GM10248 (cell line): ENCODE measurements at regions not wholly inside any gene's neighbourhood (a gene's known extent, or its start where the extent isn't known, plus 50 kb on each side); places are given as distances from the start of the nearest gene placed in this dataset.
"Not testable (repeated sequence)": the region's sequence is repeated elsewhere in the genome, so short reads cannot be mapped to it uniquely, and the experiment has no call there.

Source experiments
- CTCF ChIA-PET: fragments of 300-600 bp; sonication (Branson Sonifier 250); formaldehyde crosslinking; extraction: SDS; loops from one replicate; lab custom pipeline; 2021; ENCODE audit warnings: antibody characterized with exemption; lab: Yijun Ruan, JAX
- POLR2A ChIA-PET: fragments of 350-650 bp; sonication (Branson Sonifier 250); formaldehyde crosslinking; extraction: SDS; loops from one replicate; lab custom pipeline; 2020; ENCODE audit warnings: antibody characterized with exemption; lab: Yijun Ruan, JAX
- DNase-seq: peaks from one replicate; pipeline ENCODE4 v3.0.0; 2012; ENCODE audit errors: extremely low spot score
- TF ChIP-seq, protein P1 (sequence below): IDR thresholded peaks from 2 replicates; pipeline ENCODE4 v1.5.1; 2012; ENCODE audit warnings: mild to moderate bottlenecking, low read depth; ENCODE audit errors: extremely low read depth, missing control alignments, control extremely low read depth

DNA sequence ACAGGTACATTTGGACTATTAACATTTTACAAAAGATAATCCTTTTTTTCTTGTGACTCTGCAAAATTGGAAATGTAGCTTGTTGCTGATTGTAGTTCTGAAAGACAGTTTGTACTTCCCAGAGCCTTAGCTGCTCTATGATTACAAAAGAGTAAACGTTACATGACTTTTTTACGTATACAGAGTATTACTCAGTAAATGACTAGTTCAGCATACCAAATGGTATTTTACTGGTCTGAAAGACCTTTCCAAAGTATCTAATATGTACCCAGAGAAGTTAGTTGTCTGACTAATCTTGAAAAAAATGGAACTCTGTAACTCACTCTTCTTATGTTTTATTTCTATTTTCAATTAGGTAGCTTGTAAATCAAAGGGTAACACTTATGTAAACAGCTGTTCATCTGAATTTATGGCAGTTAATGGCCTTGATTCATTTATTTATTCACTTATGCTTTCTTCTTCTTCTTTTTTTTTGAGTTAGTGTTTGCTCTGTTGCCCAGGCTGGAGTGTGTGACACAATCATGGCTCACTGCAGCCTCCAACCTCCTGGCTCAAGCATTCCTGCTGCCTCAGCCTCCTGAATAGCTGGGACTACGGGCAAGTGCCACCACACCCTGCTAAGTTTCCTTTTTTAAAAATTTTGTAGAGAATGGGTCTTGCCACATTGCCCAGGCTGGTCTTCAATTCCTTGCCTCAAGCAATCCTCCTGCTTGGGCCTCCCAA lies 151.7 kb downstream of the C3orf38 start:
- TF ChIP-seq, protein P1, sequence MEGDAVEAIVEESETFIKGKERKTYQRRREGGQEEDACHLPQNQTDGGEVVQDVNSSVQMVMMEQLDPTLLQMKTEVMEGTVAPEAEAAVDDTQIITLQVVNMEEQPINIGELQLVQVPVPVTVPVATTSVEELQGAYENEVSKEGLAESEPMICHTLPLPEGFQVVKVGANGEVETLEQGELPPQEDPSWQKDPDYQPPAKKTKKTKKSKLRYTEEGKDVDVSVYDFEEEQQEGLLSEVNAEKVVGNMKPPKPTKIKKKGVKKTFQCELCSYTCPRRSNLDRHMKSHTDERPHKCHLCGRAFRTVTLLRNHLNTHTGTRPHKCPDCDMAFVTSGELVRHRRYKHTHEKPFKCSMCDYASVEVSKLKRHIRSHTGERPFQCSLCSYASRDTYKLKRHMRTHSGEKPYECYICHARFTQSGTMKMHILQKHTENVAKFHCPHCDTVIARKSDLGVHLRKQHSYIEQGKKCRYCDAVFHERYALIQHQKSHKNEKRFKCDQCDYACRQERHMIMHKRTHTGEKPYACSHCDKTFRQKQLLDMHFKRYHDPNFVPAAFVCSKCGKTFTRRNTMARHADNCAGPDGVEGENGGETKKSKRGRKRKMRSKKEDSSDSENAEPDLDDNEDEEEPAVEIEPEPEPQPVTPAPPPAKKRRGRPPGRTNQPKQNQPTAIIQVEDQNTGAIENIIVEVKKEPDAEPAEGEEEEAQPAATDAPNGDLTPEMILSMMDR, result no peak
- ChIA-PET CTCF (interaction anchor here (1.1 to 1.2 kb wide), 2 partner anchors 18 to 26 kb away, joined by 3 to 4 read pairs; no protein-coding TSS in a partner anchor), POLR2A (no interaction called here)
- DNase-seq, result no peak

DNA sequence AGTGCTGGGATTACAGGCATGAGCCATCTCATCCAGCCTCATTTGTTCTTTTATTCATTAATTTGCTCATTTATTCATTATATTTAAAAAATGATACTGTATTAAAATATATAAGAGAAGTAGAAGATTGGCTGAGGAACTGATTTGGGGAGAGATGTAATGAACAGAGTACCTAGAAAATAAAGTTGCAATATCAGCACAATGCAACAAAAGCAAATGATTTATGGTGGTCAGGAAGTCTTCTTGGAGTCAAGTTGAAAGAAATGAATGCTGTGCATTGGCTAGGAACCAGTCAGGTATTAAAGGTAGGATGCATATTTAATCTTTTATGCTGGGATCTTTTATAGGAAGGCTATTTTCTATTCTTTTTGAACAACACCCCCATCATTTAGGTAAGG lies 152.2 kb downstream of the C3orf38 start:
- DNase-seq, result no peak
- TF ChIP-seq, protein P1, result no peak
- ChIA-PET CTCF (interaction anchor here (1.2 kb wide), 1 partner anchor 18 kb away, joined by 3 read pairs; no protein-coding TSS in a partner anchor), POLR2A (no interaction called here)

DNA sequence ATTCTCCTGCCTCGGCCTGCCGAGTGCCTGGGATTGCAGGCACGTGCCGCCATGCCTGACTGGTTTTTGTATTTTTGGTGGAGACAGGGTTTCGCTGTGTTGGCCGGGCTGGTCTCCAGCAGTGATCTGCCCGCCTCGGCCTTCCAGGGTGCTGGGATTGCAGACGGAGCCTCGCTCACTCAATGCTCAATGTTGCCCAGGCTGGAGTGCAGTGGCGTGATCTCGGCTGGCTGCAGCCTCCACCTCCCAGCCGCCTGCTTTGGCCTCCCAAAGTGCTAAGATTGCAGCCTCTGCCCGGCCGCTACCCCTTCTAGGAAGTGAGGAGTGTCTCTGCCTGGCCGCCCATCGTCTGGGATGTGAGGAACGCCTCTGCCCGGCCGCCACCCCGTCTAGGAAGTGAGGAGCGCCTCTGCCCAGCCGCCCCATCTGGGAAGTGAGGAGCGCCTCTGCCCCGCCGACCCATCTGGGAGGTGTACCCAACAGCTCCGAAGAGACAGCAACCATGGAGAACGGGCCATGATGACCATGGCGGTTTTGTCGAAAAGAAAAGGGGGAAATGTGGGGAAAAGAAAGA lies 153.7 kb downstream of the C3orf38 start:
- POLR2A ChIA-PET, CTCF ChIA-PET: not testable (repeated sequence)

DNA sequence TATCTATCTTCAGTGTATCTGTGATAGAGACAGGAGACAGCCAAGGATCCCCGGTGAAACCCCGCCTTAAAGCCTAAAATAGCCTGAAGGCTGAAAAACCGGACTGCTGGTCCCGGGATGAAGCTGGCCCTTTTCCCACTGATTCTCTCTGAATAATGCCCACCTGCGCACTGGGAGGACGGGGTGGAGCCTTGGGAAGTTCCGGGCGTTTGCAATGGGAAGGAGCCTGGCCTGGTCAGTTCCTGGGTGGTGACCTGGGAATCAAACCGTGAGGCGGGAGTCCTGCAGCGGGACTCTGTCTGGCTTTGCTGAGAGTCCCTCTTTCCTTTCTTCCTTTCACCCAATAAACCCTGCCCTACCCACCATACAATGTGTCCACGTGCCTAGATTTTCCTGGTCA lies 157.9 kb downstream of the C3orf38 start:
- TF ChIP-seq, protein P1, result no peak
- DNase-seq, result no peak
- ChIA-PET CTCF (no interaction called here), POLR2A (no interaction called here)

More for the DNA sequence above, 153.7 kb downstream of the C3orf38 start:
- DNase-seq, result not testable (repeated sequence)

DNA sequence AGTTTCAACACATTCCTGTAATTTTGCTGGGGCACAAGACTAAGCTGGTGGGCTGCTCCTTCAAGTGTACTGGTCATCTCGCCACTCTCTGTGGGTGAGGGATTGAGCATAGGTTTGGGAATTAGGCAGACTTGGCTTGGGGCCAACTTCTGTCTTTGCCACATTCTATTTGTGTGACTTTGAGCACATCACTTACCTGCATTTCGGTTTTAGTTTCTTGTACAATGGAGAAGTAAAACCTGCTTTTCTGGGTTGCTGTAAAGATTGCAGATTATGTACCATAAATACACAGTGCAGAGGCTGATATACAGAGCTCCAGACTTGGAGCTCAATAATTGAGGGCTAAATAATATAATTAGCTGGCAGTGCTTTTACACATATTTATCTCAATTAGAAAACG lies 162.1 kb downstream of the C3orf38 start:
- ChIA-PET CTCF (interaction anchor here (1.6 kb wide), 1 partner anchor 92 kb away, joined by 3 read pairs; no protein-coding TSS in a partner anchor), POLR2A (no interaction called here)
- no peak for DNase-seq
- TF ChIP-seq, protein P1, result no peak

DNA sequence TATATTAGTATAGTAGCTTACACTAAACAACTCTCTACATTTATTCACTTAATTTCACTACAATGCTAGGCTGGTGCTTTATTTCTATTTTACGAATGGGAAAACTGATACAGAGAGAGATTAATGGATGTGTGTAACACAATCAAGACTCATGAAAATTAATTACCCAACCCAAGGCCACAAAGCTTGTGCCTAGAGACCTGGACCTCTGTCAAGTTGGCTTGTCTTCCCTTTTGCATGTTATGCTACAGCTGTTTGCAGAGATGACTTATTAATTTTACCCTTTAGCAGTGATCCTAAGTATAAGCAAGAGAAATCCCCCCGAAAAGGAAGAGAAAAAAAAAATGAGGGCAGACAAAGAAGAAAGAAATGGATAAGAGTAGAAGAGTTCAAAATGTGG lies 162.5 kb downstream of the C3orf38 start:
- ChIA-PET POLR2A (no interaction called here), CTCF (interaction anchor here (1.6 kb wide), 1 partner anchor 93 kb away, joined by 3 read pairs; no protein-coding TSS in a partner anchor)
- no peak for DNase-seq
- TF ChIP-seq, protein P1, result no peak

DNA sequence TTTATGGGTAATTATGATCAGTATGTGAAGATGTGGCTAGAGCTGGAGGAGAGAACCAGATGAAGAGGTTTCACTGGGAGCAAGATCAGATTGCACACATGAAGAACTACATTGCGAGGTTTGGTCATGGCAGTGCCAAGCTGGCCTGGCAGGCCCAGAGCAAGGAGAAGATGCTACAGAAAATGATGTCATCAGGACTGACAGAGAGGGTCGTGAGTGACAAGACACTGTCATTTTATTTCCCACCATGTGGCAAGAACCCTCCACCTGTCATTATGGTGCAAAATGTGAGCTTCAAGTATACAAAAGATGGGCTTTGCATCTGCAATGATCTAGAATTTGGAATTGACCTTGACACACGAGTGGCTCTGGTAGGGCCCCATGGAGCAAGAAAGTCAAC lies 168.3 kb downstream of the C3orf38 start:
- CTCF ChIA-PET, result interaction anchor here (1.1 kb wide), 1 partner anchor 10 kb away, joined by 3 read pairs; no protein-coding TSS in a partner anchor
- DNase-seq, result no peak
- TF ChIP-seq, protein P1, result no peak
- POLR2A ChIA-PET, result no interaction called here
